Duodenal mucosa (tissue), 2 donors: ENCODE measurements at regions not wholly inside any gene's neighbourhood (a gene's known extent, or its start where the extent isn't known, plus 50 kb on each side); places are given as distances from the start of the nearest gene placed in this dataset.

Experiments
- H3K27ac ChIP-seq: one replicate; pipeline ENCODE4 v1.7.0; 2013; ENCODE audit warnings: low read depth, low read length
- H3K27me3 ChIP-seq, 2 donors: one replicate each; pipeline ENCODE4 v1.7.0; 2013; ENCODE audit warnings: low read length in 2 of 2, control low read depth in 1 of 2; ENCODE audit not compliant: insufficient read depth in 2 of 2, control insufficient read depth in 1 of 2
- H3K36me3 ChIP-seq, 2 donors: one replicate each; pipeline ENCODE4 v1.7.0; 2013; ENCODE audit warnings: low read length in 2 of 2, control low read depth in 1 of 2; ENCODE audit not compliant: insufficient read depth in 2 of 2, control insufficient read depth in 1 of 2
- H3K4me1 ChIP-seq, 2 donors: one replicate each; pipeline ENCODE4 v1.7.0; 2013; ENCODE audit warnings: low read length in 2 of 2, control low read depth in 1 of 2; ENCODE audit not compliant: insufficient read depth in 2 of 2, control insufficient read depth in 1 of 2
- H3K4me3 ChIP-seq, 2 donors: one replicate each; pipeline ENCODE4 v1.7.0; 2013; ENCODE audit warnings: low read length in 2 of 2, low read depth in 1 of 2
- H3K9ac ChIP-seq, 2 donors: one replicate each; pipeline ENCODE4 v1.7.0; 2013; ENCODE audit warnings: low read length in 2 of 2, low read depth in 1 of 2
- H3K9me3 ChIP-seq, 2 donors: one replicate each; pipeline ENCODE4 v1.7.0; 2013; ENCODE audit warnings: low read length in 2 of 2, control low read depth in 1 of 2; ENCODE audit not compliant: control insufficient read depth in 1 of 2

DNA sequence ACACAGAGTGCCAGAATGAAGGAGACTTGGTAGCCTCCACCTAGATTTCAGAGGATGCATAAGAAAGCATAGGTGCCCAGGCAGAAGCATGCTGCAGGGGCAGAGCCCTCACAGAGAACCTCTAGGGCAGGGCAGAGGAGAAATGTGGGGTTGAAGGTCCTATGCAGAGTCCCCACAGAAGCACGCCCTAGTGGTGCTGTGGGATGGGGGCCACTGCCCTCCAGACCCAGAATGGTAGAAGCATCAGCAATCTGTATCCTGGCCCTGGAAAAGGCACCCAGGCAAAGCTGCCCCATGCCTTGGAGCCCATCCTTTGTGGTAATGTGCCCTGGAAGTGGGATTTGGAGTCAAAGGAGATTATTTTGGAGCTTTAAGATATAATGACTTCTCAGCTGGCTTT is 992.9 kb upstream of the PABPC4L start:
- no peaks in the 10 kb centered on the region for H3K4me1 ChIP-seq
- H3K27me3 ChIP-seq: no peaks in the 10 kb centered on the region
- H3K36me3 ChIP-seq: no peaks in the 10 kb centered on the region
- no peak overlapping the region for H3K27ac ChIP-seq
- no peak overlapping the region for H3K9ac ChIP-seq
- H3K9me3 ChIP-seq: peaks cover 0 to 2% of the 10 kb centered on the region in 2 donors
- no peak overlapping the region for H3K4me3 ChIP-seq

DNA sequence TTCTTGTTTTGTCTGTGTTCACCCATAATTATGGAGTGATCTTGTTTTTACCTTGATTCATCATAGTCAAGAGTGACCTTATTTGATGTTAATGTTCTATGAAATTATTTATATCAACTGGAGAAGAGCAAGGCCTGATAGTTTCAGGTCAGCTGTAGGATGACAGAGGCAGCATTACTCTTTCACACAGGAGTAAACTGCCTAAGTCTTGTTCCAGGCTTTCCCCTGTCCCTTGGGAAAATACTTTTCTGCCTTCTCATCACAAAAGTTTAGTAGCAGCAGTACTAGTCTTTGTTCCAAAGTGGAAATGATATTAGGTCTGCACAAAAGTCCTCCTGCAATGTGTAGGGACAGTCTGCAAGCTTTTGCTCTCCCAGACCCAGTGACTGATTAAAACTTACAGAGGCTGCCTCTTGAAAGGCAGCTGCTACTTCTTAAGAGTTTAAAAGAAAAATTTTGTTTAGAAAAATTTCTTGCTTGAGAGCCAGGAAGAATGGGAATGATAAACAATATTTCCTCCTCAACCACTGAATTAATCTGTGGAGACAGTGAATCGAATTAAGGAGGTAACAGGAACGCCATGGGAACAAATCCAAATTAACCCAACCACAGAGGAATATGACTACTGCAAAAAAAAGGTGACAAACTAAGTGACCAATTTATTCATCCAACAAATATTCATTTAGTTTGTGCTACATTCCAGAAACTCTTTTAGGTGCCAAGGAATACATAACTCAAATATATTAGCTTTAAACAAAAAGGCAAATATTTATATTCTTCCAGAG is 991.4 kb upstream of the PABPC4L start:
- H3K9ac ChIP-seq: no peak overlapping the region
- H3K27ac ChIP-seq: no peak overlapping the region
- H3K4me1 ChIP-seq: no peaks in the 10 kb centered on the region
- H3K4me3 ChIP-seq: no peak overlapping the region
- peaks cover 0 to 2% of the 10 kb centered on the region in 2 donors for H3K9me3 ChIP-seq
- no peaks in the 10 kb centered on the region for H3K36me3 ChIP-seq
- no peaks in the 10 kb centered on the region for H3K27me3 ChIP-seq

DNA sequence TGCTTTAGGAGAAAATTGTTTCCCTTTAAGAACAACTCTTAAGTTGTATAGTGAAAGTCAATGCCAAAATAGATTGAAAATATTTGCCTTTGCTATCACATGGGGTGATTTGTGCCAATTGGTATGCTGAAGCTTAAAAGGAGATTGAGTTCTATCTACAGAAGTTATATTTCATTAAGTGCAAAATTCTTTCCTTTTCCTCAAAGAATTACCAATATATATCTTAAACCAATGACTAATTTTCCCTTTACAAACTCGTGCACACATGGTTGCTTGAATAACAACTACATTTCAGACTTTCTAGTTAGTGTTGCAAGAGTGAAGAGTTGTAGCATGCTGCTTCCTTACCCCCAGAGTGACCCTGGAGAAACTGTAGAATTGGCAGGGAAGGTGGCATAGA is 990.0 kb upstream of the PABPC4L start:
- H3K4me3 ChIP-seq: no peak overlapping the region
- H3K4me1 ChIP-seq: no peaks in the 10 kb centered on the region
- no peaks in the 10 kb centered on the region for H3K27me3 ChIP-seq

DNA sequence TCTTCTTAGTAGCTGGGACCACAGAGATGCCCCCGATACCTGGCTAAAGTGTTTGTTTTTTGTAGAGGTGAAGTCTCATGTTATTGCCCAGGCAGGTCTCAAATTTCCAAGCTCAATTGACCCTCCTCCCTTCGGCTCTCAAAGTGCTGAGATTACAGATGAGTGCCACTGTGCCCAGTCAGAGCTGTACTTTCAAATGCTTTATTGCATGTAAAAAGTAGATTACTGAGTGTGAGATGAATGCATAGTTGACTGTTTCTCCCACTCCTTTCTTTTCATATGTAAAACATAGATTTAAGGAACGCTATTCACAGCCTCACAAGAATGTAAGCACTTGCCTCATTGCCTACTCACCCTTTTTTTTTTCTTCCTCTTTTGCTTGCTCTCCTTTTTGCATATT is 984.4 kb upstream of the PABPC4L start:
- Histone ChIP-seq H3K27ac (no peak overlapping the region), H3K27me3 (no peaks in the 10 kb centered on the region), H3K36me3 (no peaks in the 10 kb centered on the region), H3K4me1 (no peaks in the 10 kb centered on the region), H3K9me3 (peaks cover 0 to 4% of the 10 kb centered on the region in 2 donors), H3K4me3 (no peak overlapping the region), H3K9ac (no peak overlapping the region)

More for the DNA sequence above, 990.0 kb upstream of the PABPC4L start:
- no peak overlapping the region for H3K9ac ChIP-seq
- H3K27ac ChIP-seq: no peak overlapping the region
- H3K9me3 ChIP-seq: peaks cover 0 to 2% of the 10 kb centered on the region in 2 donors
- no peaks in the 10 kb centered on the region for H3K36me3 ChIP-seq

DNA sequence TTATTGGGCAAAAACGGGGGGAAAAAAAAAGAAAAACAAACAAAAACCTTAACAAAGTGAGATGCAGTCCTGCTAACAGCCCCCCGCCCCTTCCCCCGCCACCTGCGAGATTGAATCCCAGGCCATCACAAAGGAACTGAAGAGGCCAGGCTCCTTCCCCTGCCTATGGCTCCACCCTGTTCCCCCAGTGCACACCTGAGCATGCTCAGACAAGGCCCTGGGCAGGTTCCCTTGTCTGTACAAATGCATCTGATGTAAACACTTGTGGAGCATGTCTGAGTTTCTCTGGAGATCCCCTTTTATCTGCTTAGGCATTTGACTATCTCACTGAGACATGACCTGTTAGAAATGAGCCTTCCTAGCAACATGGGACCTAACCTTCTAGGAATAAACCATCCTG is 983.7 kb upstream of the PABPC4L start:
- H3K9me3 ChIP-seq: peaks cover 0 to 4% of the 10 kb centered on the region in 2 donors
- H3K27ac ChIP-seq: no peak overlapping the region
- no peak overlapping the region for H3K9ac ChIP-seq
- H3K27me3 ChIP-seq: no peaks in the 10 kb centered on the region
- H3K4me3 ChIP-seq: no peak overlapping the region
- H3K4me1 ChIP-seq: no peaks in the 10 kb centered on the region
- H3K36me3 ChIP-seq: no peaks in the 10 kb centered on the region

DNA sequence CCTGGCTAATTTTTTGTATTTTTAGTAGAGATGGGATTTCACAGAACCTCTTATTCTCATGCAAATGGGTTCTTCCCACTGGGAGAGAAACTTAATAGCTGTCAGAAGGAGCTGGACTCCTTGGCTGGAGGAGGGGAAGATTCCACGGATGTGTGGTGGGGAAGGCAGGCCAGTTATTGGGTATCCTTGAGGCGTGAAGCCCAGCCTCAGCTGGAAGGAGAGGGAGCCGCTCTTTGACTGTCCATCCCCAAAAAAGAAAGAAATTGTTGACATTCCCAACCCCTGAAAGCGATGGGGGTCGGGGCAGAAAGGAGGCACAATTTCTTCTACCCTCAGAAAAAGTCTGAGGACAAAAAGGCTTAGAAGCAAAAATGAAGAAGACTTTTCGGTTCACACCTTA is 983.1 kb upstream of the PABPC4L start:
- H3K27ac ChIP-seq: no peak overlapping the region
- no peaks in the 10 kb centered on the region for H3K27me3 ChIP-seq

DNA sequence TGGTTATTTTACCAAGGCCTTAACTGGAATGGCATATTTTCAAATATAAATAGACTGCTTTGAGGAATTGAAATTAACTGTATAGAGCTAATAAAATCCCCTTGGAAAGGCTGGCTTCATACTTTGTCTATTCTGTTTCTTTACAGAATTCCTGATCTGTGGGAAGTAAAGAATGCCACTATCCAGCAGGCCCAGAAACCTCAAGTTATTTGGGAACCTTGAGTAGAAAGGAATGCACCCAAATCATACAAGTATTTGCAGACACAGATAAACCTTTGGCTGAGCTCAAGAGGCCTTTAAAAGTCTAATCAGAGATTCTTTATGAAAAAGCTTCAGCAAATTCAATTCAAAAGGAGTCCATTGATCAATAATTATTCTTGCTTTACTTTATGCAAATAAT is 975.7 kb upstream of the PABPC4L start:
- Histone ChIP-seq H3K27me3 (no peaks in the 10 kb centered on the region), H3K9me3 (peaks cover 0 to 2% of the 10 kb centered on the region in 2 donors), H3K9ac (no peak overlapping the region), H3K36me3 (no peaks in the 10 kb centered on the region), H3K4me3 (no peak overlapping the region), H3K4me1 (no peaks in the 10 kb centered on the region), H3K27ac (no peak overlapping the region)

More for the DNA sequence above, 983.1 kb upstream of the PABPC4L start:
- Histone ChIP-seq H3K4me1 (no peaks in the 10 kb centered on the region), H3K9me3 (peaks cover 0 to 4% of the 10 kb centered on the region in 2 donors), H3K4me3 (no peak overlapping the region), H3K36me3 (no peaks in the 10 kb centered on the region), H3K9ac (no peak overlapping the region)

DNA sequence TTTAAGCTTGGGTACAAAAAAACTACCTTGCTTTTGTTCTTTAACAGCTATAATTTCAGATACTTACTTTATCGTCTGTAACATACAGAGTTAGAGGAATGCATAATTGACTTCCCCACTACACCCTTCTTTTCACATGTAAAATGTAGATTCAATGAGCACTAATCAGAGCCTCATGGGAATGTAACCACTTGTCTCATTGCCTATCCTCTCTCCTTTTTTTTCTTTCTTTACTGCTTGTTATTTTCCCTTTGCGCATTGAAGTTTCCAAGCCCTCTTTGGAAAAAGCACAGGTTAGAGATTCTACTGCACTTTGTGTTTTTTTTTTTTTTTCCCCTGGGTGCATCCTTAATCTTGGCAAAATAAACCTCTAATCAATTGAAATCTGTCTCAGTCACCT is 965.1 kb upstream of the PABPC4L start:
- no peaks in the 10 kb centered on the region for H3K36me3 ChIP-seq
- no peaks in the 10 kb centered on the region for H3K27me3 ChIP-seq
- no peak overlapping the region for H3K9ac ChIP-seq
- no peak overlapping the region for H3K4me3 ChIP-seq
- no peaks in the 10 kb centered on the region for H3K4me1 ChIP-seq
- H3K27ac ChIP-seq: no peak overlapping the region
- no peaks in the 10 kb centered on the region for H3K9me3 ChIP-seq

DNA sequence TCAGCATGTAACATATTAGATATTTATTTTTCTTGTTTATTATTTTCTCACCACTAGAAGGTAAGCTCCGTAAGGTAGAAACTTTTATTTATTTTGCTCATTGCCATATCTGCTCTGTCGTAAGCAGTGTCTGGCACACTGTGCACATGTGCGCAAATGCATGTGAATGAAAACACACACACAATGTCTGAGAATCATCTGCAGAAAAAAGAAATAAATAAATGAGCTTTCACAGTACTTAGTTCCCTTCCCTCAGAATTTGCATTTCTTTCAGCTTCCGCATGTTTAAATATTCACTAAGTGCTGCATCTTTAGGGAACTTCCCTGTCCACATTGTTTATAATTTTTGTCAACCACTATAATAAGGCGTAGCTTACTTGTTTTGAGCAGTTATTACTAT is 963.0 kb upstream of the PABPC4L start:
- Histone ChIP-seq H3K9ac (no peak overlapping the region), H3K4me1 (no peaks in the 10 kb centered on the region), H3K9me3 (no peaks in the 10 kb centered on the region), H3K36me3 (no peaks in the 10 kb centered on the region), H3K4me3 (no peak overlapping the region), H3K27me3 (no peaks in the 10 kb centered on the region), H3K27ac (no peak overlapping the region)

DNA sequence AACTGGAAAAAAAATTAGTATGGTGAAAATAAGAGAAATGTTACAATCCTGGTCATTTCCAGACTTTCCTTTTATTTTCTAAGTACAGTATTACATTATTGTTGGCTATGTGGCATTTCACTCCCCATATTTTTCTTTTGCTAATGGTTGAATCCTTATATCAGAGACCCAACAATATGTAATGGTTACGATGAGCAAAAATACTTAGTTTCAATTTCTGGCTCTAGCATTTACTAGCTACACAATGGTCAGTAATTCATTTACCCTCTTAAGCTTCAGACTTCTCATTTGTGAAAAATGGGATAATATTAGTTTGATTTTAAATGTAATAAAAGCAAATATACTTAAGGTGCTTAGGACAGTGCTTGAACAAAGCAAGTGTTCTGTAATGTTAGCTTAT is 942.9 kb upstream of the PABPC4L start:
- Histone ChIP-seq H3K27ac (no peak overlapping the region), H3K36me3 (no peaks in the 10 kb centered on the region), H3K4me3 (peak overlapping the region in 1 of 2 donors; percentile 17)

More for the DNA sequence above, 942.9 kb upstream of the PABPC4L start:
- H3K9ac ChIP-seq: no peak overlapping the region
- H3K9me3 ChIP-seq: peaks cover 0 to 4% of the 10 kb centered on the region in 2 donors
- H3K4me1 ChIP-seq: no peaks in the 10 kb centered on the region
- no peaks in the 10 kb centered on the region for H3K27me3 ChIP-seq
